Colonic mucosa (tissue), 4 donors: ENCODE measurements at regions not wholly inside any gene's neighbourhood (a gene's known extent, or its start where the extent isn't known, plus 50 kb on each side); places are given as distances from the start of the nearest gene placed in this dataset.

Source experiments
- DNase-seq: peaks from one replicate; pipeline ENCODE4 v3.0.0-alpha.2; 2020
- H3K27ac ChIP-seq: fragments of 200-600 bp; one replicate; pipeline ENCODE4 v1.8.0; 2021
- H3K27me3 ChIP-seq: fragments of 200-600 bp; one replicate; pipeline ENCODE4 v1.8.0; 2021
- H3K36me3 ChIP-seq: fragments of 200-600 bp; one replicate; pipeline ENCODE4 v1.8.0; 2021
- H3K4me1 ChIP-seq: fragments of 200-600 bp; one replicate; pipeline ENCODE4 v1.8.0; 2021; ENCODE audit warnings: mild to moderate bottlenecking
- H3K4me3 ChIP-seq: fragments of 200-600 bp; one replicate; pipeline ENCODE4 v1.8.0; 2021
- H3K9ac ChIP-seq, 2 donors: one replicate each; pipeline ENCODE4 v1.7.0; 2013; ENCODE audit warnings: control low read depth in 2 of 2, low read depth in 2 of 2, low read length in 2 of 2
- H3K9me3 ChIP-seq: fragments of 200-600 bp; one replicate; pipeline ENCODE4 v1.8.0; 2021
- CTCF ChIP-seq: fragments of 200-600 bp; IDR thresholded peaks from one replicate; pipeline ENCODE4 v1.8.0; 2022; ENCODE audit warnings: antibody characterized with exemption, mild to moderate bottlenecking
- intact Hi-C: fragments of 100-400 bp; cut with DNase I; formaldehyde crosslinking; loops from one replicate; pipeline ENCODE4 v1.14.1; 2022
- donor health status: healthy.
- donor health status: DM: no; HTN: no; CAD: no.
- donor health status: DM: no; HTN: no; CAD: no.

DNA sequence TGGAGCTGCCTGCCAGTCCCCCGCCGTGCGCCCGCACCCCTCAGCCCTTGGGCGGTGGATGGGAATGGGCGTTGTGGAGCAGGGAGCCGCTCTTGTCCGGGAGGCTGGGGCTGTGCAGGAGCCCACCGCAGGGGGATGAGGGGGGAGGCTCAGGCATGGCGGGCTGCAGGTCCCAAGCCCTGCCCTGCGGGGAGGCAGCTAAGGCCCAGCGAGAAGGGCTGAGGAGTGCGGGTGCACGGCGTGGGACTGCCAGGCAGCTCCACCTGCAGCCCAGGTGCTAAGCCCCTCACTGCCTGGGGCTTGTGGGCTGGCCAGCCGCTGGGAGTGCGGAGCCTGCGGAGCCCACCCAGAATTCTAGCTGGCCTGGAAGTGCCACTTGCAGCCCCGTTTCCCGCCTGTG is 991.7 kb upstream of the ARRDC3 start:
- Histone ChIP-seq H3K36me3 (no peaks in the 10 kb centered on the region), H3K9me3 (no peaks in the 10 kb centered on the region), H3K27ac (no peak overlapping the region), H3K4me1 (no peaks in the 10 kb centered on the region), H3K27me3 (no peaks in the 10 kb centered on the region), H3K4me3 (no peak overlapping the region), H3K9ac (no peak overlapping the region)
- TF ChIP-seq CTCF: no peak
- DNase-seq: no peak
- intact Hi-C loops: no loop called here

GRCh38 chr5:92372766-92373165 is 989.6 kb upstream of the ARRDC3 start:
- Histone ChIP-seq H3K9ac (no peak overlapping the region), H3K4me1 (no peaks in the 10 kb centered on the region), H3K36me3 (no peaks in the 10 kb centered on the region), H3K27ac (no peak overlapping the region), H3K9me3 (no peaks in the 10 kb centered on the region), H3K27me3 (no peaks in the 10 kb centered on the region), H3K4me3 (no peak overlapping the region)
- intact Hi-C loops: no loop called here
- TF ChIP-seq CTCF: no peak
- DNase-seq: no peak

DNA sequence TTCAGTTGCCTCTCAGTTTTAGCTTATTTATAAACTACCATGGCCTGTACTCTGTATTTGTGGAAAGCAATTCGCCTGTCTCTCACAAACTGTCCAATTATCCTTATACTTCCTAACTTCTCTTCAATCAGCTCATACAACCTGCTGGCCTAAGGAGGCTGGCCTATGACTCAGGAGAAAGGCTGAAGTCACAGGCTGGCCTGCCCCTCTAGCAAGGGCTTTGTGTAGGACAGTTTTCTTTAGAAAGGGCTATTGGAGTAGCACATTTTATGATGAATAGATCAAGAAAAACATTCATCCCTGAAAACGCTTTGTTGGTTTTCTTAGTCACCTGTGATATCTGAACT is 988.7 kb upstream of the ARRDC3 start:
- intact Hi-C loops: no loop called here
- no peak overlapping the region for H3K27ac ChIP-seq
- no peaks in the 10 kb centered on the region for H3K9me3 ChIP-seq
- no peak for DNase-seq
- no peak for TF ChIP-seq CTCF
- no peak overlapping the region for H3K4me3 ChIP-seq
- no peak overlapping the region for H3K9ac ChIP-seq
- H3K27me3 ChIP-seq: no peaks in the 10 kb centered on the region
- no peaks in the 10 kb centered on the region for H3K4me1 ChIP-seq
- no peaks in the 10 kb centered on the region for H3K36me3 ChIP-seq

GRCh38 chr5:92371171-92371888 is 988.2 kb upstream of the ARRDC3 start:
- DNase-seq: no peak
- Histone ChIP-seq H3K9ac (no peak overlapping the region), H3K27me3 (no peaks in the 10 kb centered on the region), H3K4me3 (no peak overlapping the region), H3K36me3 (no peaks in the 10 kb centered on the region), H3K4me1 (no peaks in the 10 kb centered on the region), H3K9me3 (no peaks in the 10 kb centered on the region), H3K27ac (no peak overlapping the region)
- intact Hi-C loops: no loop called here
- no peak for TF ChIP-seq CTCF

DNA sequence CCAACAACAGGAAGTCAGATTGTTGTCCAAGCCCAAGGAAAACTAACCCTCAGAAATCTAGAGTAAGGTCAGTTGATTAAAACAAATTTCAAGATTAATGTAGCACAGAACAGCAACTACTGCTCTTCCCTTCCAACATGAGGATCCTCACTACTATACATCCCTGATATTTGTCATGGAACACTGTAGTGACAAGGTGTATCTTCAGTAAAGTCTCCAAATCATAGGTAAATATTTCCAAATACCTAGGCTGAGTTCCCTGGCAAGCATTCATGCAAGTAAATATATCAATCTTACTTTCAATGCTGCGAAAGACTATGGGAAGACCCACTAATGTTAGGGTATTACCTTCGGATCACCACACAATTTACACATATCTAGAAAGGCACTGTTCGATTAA is 986.9 kb upstream of the ARRDC3 start:
- Histone ChIP-seq H3K27me3 (no peaks in the 10 kb centered on the region), H3K9me3 (no peaks in the 10 kb centered on the region), H3K36me3 (no peaks in the 10 kb centered on the region), H3K27ac (no peak overlapping the region), H3K4me1 (no peaks in the 10 kb centered on the region), H3K4me3 (no peak overlapping the region), H3K9ac (no peak overlapping the region)
- DNase-seq: no peak
- TF ChIP-seq CTCF: no peak
- intact Hi-C loops: no loop called here
